Retinal pigment epithelial cell (primary cell): ENCODE measurements at regions not wholly inside any gene's neighbourhood (a gene's known extent, or its start where the extent isn't known, plus 50 kb on each side); places are given as distances from the start of the nearest gene placed in this dataset.
A peak's percentile ranks its signal among the peaks of the same experiment; 100 is the strongest.

ENCODE experiments used
- DNase-seq: peaks from one replicate; pipeline ENCODE4 v3.0.0-alpha.2; 2010; ENCODE audit warnings: low read depth
- H3K4me3 ChIP-seq: 2 replicates; pipeline ENCODE4 v1.5.1; 2011; ENCODE audit warnings: mild to moderate bottlenecking, low read length, control low read depth, moderate library complexity
- CTCF ChIP-seq: conservative IDR thresholded peaks from 2 replicates; pipeline ENCODE4 v1.5.1; 2011; ENCODE audit warnings: low read depth, low read length, control low read depth, inconsistent platforms

- DNase-seq = no peak
- H3K4me3 ChIP-seq = peak overlapping the region; percentile 82
These were observed 74.7 kb upstream of the IFNE start for GRCh38 chr9:21556581-21557427.

DNA sequence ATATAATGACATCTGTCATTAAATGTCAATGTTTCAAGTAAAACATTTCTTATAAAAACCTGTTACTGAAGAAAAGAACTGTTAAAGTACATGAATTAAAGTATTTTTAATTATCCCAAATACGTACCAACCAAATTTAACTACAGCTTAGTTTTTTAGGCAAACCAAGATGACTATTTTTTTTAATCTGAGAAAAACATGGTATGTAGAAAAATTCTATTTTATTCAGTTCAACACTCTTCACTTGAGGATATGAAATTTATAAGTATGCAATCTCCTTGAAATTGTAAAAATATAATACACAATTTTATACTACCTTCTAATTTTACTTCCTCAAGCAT is 75.3 kb upstream of the IFNE start:
- peak overlapping the region; percentile 82 for H3K4me3 ChIP-seq
- TF ChIP-seq CTCF = no peak
- DNase-seq = no peak

More at GRCh38 chr9:21556581-21557427, 74.7 kb upstream of the IFNE start:
- TF ChIP-seq CTCF = no peak

GRCh38 chr9:21558079-21558478 is 76.0 kb upstream of the IFNE start:
- H3K4me3 ChIP-seq = peak overlapping the region; percentile 82
- DNase-seq = no peak
- no peak for TF ChIP-seq CTCF

DNA sequence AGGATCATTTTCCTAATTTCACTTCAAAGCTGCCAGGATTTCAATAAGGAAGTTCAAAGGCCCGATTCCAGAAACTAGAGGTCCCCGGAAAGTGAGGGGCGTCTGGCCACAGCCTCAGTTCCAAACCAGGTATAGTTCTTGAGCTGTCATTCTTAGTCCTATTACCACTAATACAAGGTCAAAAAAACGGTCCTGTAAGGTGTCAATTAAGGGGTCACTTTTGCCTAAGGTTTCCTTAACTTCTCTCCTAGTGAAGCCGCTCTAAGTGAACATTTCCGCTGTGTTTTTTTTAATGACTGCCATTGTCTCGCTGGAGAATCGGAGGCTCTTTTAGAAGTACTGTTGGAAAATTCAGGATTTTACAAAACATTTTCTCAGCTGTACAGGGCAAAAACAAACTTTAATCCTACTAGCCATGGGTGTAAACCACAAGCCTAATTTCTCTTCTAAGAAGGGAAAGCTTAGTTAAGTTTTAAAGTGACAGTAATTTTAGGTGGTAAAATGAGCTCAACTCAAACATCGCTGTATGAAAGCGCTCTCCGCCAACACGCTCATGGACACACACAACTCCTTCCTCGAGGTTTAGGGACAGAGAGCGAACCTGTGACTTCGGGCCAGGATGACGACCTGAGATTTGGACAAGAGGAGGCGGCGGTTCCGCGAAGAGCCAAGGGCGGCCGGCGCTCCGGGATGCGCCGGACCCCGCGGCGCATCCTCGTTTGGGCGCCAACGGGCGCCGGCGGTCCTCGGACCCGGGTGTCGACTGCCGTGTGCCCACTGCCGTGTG is 76.7 kb upstream of the IFNE start:
- no peak for TF ChIP-seq CTCF
- peak overlapping the region; percentile 82 for H3K4me3 ChIP-seq

GRCh38 chr9:21559402-21560280 is 77.5 kb upstream of the IFNE start:
- no peak for DNase-seq
- TF ChIP-seq CTCF = no peak
- H3K4me3 ChIP-seq = peak overlapping the region; percentile 82

More for the DNA sequence above, 76.7 kb upstream of the IFNE start:
- no peak for DNase-seq

- peak overlapping the region; percentile 82 for H3K4me3 ChIP-seq
- TF ChIP-seq CTCF = no peak
- DNase-seq = no peak
These were observed 78.2 kb upstream of the IFNE start for GRCh38 chr9:21560281-21560745.
